GM06990 (cell line): ENCODE measurements at regions not wholly inside any gene's neighbourhood (a gene's known extent, or its start where the extent isn't known, plus 50 kb on each side); places are given as distances from the start of the nearest gene placed in this dataset.

Experiments used
- DNase-seq: peaks from one replicate; pipeline ENCODE4 v3.0.0-alpha.2; 2011; ENCODE audit not compliant: insufficient read length; ENCODE audit errors: extremely low read depth
- H3K27me3 ChIP-seq: replicated peaks from 2 replicates; pipeline ENCODE4 v1.6.0; 2011; ENCODE audit warnings: low read length; ENCODE audit not compliant: control insufficient read depth, insufficient read depth
- H3K36me3 ChIP-seq: 2 replicates; pipeline ENCODE4 v1.5.1; 2011; ENCODE audit warnings: low read length; ENCODE audit not compliant: control insufficient read depth, insufficient read depth
- H3K4me3 ChIP-seq: replicated peaks from 2 replicates; pipeline ENCODE4 v1.5.1; 2011; ENCODE audit warnings: low read depth, mild to moderate bottlenecking, control low read depth, low read length
- TF ChIP-seq, protein P1 (sequence below): IDR thresholded peaks from 2 replicates; pipeline ENCODE4 v1.5.1; 2011; ENCODE audit warnings: low read length, control low read depth, mild to moderate bottlenecking, inconsistent platforms; ENCODE audit not compliant: insufficient read depth, poor library complexity, severe bottlenecking

DNA sequence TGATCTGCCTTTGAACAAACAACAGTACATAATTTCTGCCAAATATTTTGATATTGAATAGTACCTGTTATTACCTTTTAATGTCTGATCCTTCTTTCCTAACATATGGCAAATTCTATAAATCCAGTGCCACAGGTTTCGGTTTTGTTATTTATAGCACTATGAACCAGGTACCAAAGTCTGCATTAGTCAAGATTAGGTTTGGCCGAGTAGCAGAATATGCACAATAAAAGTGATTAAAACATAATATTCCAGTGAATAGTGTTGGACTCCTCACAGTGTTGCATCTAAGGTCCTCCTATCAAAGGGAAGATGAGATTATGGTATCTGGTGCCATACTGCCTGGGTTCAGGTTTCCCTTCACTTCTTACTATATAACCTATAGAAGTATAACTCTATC is 599.0 kb downstream of the ZPLD1 start:
- Histone ChIP-seq H3K4me3 (no peak overlapping the region), H3K27me3 (no peaks in the 10 kb centered on the region), H3K36me3 (no peaks in the 10 kb centered on the region)
- DNase-seq: no peak
- TF ChIP-seq, protein P1, sequence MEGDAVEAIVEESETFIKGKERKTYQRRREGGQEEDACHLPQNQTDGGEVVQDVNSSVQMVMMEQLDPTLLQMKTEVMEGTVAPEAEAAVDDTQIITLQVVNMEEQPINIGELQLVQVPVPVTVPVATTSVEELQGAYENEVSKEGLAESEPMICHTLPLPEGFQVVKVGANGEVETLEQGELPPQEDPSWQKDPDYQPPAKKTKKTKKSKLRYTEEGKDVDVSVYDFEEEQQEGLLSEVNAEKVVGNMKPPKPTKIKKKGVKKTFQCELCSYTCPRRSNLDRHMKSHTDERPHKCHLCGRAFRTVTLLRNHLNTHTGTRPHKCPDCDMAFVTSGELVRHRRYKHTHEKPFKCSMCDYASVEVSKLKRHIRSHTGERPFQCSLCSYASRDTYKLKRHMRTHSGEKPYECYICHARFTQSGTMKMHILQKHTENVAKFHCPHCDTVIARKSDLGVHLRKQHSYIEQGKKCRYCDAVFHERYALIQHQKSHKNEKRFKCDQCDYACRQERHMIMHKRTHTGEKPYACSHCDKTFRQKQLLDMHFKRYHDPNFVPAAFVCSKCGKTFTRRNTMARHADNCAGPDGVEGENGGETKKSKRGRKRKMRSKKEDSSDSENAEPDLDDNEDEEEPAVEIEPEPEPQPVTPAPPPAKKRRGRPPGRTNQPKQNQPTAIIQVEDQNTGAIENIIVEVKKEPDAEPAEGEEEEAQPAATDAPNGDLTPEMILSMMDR: no peak

DNA sequence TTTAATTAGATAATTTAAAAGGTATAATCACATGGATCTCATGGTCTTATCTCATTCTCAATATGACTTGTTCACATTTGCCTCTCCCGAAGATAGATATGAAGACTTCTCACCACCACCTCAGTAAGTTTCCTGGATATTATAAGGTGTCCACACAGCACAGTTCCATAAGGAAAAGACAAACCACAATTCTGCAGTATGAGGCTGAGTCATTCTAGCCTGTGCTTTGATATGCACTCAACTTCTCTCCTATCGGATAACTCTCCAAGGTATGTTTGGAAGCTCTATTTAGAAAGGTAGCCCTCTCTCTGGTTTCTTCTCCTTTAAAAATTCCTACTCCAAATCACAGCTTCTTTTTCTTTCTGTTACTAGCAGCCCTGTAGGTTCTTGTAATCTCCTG is 612.8 kb downstream of the ZPLD1 start:
- Histone ChIP-seq H3K36me3 (no peaks in the 10 kb centered on the region), H3K27me3 (no peaks in the 10 kb centered on the region), H3K4me3 (no peak overlapping the region)
- TF ChIP-seq, protein P1: no peak
- DNase-seq: no peak

DNA sequence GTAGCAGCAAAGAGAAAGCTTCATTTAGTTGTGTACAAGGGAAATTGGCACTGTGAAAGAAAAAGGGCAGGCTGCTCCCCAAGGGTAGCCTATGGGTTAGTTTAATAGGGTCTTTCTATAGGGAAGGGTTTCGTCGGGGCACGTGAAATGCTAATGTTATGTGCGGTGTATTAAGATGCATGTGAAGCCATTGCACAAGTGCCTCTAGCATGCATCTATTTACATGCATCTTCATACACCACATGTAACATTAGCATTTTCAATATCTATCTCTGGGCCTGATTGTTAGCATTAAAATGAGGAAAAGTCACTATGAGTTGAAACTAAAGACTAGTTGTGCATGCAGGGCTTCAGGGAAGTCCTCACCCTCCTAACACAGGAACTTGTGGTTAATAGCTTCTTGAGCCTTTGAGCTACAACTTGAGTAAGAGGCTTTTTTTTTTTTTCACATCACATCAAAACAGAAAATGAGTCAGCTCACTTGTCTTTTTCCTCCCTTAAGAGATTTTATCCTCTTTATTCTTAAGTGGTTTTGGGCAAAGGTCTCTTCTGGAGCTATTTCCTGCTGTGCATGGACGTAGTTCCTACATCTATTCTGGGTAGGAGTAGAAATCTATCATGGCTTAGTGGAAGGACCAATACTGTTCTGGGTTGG is 613.4 kb downstream of the ZPLD1 start:
- no peak overlapping the region for H3K4me3 ChIP-seq
- no peaks in the 10 kb centered on the region for H3K36me3 ChIP-seq
- DNase-seq: no peak
- TF ChIP-seq, protein P1: no peak
- H3K27me3 ChIP-seq: no peaks in the 10 kb centered on the region

DNA sequence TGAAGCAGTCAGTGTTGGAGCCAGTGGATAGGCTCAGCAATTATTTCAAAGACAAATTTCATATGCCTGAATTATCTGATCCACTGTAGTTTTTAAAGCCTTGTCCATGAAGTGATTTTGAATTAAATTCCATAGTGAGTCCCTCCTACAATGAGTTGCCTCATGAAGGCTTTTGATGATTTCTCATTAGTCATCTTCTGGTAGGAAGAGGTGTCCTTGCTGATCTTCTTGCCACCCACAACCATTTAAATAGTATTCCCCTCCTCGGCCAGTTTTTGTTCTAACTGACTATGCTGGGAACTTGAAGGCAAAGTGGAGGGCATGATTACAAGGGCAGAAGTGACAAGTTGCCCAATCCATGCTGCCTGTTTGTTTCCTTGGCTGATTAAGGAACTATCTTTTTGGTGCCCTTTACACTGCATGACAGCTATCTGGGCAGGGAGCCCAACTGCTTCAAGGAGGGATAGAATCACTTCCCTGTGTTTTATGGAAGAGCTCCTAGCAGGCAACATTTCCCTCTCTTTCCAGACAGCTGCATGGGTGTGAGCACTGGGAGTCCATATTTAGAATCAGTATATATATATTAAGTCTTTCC is 617.5 kb downstream of the ZPLD1 start:
- no peak for DNase-seq
- Histone ChIP-seq H3K36me3 (no peaks in the 10 kb centered on the region), H3K27me3 (no peaks in the 10 kb centered on the region), H3K4me3 (no peak overlapping the region)
- TF ChIP-seq, protein P1: no peak

DNA sequence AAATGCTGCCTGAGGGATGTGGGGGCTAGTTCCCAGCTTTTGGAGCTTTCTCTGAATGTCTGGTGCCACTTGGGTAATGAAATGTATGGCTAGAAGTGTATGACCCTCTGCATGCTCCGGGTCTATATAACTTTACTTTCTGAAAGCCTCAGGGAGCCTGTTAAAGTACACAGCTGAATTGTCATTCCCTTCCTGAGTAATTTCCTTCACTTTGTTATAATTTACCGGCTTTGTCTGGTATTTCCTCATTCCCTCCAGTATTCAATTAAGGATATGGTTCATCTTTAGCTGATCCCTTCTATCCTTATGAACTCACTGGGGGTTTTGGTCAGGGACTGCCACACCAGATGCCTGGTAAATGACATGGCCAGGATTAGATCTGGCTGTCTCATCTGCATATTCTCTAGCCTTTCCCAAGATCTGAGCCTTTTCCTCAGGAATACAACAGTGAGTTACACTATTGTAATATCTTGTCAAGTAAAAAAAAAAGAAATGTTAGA is 620.3 kb downstream of the ZPLD1 start:
- Histone ChIP-seq H3K27me3 (no peaks in the 10 kb centered on the region), H3K36me3 (no peaks in the 10 kb centered on the region), H3K4me3 (no peak overlapping the region)
- TF ChIP-seq, protein P1: no peak
- DNase-seq: no peak
